HG03108 (cell line): ENCODE measurements at regions not wholly inside any gene's neighbourhood (a gene's known extent, or its start where the extent isn't known, plus 50 kb on each side); places are given as distances from the start of the nearest gene placed in this dataset.

ENCODE experiments used
- ATAC-seq: cut with Tn5 transposase; IDR thresholded peaks from one replicate; pipeline ENCODE4 v1.9.1; 2021; ENCODE audit warnings: moderate library complexity; ENCODE audit not compliant: unreplicated experiment

- ATAC-seq, result no peak
These were observed 110.1 kb upstream of the TNS3 start for GRCh38 chr7:47691988-47692387.

DNA sequence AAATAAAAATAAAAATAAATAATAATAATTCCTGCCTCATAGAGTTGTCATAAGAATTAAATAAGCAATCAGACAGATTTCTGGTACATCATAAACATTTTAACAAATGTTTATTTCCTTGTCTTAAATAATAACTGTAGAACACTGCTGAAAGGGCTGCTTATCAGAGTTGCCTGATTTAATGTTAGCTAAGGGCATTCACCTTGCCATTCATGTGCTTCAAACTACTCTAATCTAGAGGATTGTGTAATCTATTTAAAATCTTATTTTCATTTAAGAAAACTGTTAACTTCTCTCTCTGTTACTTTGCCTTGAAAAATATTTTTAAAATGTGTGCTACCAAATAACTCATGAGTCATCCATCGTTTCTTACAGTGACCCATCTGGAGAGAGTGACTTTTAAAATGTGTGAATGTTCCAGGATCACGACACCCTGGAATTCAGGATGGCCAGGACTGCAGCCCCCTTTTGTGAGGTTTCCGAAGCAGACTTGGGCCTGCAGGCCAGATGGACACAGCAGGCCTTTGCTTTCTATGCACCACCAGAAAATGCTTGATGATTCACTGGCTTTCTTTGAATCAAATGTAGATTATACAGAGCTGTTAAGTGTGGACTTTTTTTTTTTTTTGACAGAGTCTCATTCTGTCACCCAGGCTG is 109.1 kb upstream of the TNS3 start:
- ATAC-seq, result no peak

DNA sequence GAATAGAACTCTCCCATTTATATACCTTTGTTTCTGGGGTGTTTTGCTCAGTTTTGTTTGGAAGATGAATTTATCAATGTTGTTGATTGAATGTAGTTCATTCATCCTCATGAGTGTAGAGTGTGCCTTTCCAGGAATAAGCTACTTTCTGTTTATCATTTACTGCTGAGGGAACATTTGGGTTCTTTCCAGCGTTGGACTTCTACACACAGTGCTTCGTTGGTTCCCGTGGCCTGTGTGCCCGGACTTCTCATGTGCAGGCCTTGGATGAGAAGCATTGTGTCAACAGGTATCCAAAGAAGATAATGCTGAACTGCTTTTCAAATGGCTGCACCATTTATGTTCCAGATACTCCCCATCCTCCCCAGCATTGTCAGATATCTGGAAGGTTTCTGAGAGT is 107.6 kb upstream of the TNS3 start:
- no peak for ATAC-seq

GRCh38 chr7:47688311-47689100 is 106.6 kb upstream of the TNS3 start:
- no peak for ATAC-seq

DNA sequence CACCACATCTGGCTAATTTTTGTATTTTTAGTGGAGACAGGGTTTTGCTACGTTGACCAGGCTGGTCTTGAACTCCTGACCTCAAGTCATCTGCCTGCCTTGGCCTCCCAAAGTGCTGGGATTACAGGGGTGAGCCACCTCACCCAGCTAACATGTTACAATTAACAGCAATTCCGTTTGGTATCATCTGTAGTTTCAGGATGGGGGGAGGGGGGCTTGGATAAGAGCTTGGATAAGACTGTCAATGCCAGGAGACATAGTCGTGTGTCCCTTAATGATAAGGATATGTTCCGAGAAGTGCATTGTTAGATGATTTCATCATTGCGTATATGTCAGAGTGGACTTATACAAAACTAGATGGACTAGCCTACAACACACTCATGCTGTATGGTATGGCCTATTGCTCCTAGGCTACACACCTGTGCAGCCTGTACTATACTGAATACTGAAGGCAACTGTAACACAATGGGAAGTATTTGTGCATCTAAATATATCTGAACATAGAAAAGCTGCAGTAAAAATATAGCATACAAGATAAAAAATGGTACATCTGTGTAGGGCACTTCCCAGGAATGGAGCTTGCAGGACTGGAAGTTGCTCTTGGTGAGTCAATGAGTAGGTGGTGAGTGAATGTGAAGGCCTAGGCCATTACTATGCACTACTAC is 103.9 kb upstream of the TNS3 start:
- no peak for ATAC-seq

DNA sequence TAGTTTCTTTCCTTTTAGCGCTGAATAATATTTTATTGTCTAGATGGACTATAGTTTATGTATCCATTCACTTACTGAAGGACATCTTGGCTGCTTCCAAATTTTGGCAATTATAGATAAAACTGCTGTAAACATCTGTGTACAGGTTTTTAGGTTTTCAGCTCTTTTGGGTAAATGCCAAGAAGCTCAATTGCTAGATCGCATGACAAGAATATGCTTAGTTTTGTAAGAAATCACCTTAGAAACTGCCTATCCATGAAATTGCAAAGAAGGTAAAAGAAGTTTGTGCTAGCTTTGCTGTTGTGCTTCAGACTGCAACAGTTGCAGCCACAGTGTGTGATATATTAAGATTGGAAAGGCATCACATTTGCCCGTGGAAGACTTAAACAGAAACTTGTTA is 103.2 kb upstream of the TNS3 start:
- no peak for ATAC-seq

DNA sequence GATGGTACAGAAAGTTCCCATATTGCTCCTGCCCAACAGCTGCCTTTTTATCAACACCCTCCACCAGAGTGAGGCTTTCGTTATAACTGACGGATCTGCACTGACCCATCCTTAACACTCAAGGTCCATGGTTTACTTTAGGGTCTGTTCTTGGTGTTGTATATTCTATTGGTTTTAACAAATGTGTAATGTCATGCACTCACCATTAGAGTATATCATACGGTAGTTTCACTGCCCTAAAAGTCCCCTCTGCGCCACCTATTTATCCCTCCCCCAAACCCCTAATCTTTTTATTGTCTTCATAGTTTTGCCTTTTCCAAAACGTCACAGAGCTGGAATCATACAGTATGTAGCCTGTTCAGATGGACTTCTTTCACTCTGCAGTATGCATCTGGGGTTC is 102.8 kb upstream of the TNS3 start:
- ATAC-seq, result no peak

DNA sequence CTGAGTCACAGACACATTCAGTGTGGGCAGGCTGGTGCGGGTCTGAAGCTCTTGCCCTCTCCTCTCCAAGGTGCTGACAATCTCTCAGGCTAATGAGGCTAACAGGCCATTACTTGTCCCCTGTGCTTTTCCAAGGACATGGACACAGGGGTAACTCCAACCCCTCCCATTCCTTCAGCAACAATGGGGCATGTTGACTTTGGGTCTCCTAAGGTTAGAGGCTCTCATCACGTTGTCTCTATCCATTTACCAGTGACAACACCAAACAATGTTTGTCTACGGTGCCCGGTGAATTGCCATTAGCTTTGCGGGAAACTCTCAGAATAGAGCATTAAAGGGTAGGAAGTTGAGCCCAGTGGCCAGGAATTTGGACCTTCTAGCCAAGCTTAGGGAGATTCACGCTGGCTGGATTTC is 101.6 kb upstream of the TNS3 start:
- ATAC-seq, result no peak

- ATAC-seq, result no peak
These were observed 101.0 kb upstream of the TNS3 start for GRCh38 chr7:47682874-47683273.

DNA sequence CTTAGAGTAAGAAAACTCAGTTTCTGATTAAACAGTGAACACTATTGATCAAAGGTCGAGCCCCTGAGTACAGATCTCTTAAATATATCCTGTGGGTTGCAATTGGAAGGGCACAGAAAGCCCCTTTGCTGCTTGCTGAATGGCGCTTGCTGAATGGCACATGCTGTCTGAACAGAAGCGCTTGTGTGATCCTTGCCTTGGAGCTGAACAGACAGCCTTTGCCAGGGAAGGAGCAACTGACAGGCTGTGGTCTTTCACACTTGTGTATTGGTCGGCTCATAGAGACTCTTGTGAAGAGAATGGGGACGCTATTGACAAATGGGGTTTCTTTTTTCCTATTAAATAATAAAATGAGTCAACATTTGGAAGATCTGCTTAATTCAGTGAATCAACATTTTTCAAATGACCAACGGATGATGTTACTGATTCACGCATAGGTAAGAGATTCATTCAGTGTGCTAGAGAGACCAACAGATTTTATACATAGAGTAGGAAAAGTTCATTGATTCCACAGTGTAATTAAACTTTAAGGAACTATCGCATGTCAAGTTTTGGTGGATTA is 99.4 kb upstream of the TNS3 start:
- no peak for ATAC-seq

- ATAC-seq, result no peak
These were observed 96.9 kb upstream of the TNS3 start for GRCh38 chr7:47678641-47679380.

- ATAC-seq, result no peak
These were observed 95.8 kb upstream of the TNS3 start for GRCh38 chr7:47677664-47678063.

DNA sequence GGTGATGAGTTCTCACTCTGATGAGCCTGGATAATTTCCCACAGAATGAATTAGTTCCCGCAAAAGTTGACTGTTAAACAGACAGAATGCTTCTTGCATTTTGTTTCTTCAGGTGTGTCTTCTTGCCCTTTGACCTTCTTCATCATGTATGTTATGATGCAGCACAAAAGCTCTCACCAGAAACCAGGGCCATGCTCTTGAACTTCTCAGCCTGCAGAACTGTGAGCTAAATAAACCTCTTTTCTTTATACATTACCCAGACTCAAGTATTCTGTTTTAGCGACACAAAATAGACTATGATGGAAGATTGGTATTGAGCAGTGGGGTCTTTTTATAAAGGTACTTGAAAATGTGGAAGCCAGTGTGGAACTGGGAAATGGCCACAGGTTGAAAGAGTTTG is 95.2 kb upstream of the TNS3 start:
- ATAC-seq, result no peak

- ATAC-seq, result no peak
These were observed 91.1 kb upstream of the TNS3 start for GRCh38 chr7:47672977-47673381.

DNA sequence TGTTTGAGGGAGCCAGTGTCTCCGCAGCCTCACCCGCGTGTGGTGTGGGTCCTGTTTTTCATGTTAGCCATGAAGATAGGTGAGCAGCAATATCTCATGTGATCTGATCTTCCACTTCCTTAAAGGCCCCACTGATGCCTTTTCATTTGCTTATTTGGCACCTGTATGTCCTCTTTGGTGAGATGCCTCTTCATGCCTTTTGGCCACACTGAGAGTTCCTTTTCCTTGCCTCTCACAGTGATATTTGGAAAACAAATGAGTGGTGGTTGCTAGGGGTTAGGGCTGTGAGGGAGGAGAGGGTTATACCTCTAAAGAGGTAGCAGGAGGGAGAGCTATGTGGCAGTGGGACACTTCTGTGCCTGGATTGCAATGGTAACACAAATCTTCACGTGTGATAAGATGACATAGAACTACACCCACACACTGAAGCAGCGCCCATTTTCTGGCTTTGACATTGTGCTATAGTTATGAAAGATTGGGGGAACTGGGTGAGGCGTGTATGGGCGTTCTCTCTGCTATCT is 90.4 kb upstream of the TNS3 start:
- ATAC-seq, result no peak

GRCh38 chr7:47671358-47671757 is 89.4 kb upstream of the TNS3 start:
- ATAC-seq, result no peak

GRCh38 chr7:47670729-47671128 is 88.8 kb upstream of the TNS3 start:
- ATAC-seq, result peak; percentile 72

- ATAC-seq, result no peak
These were observed 88.0 kb upstream of the TNS3 start for GRCh38 chr7:47669901-47670384.

GRCh38 chr7:47669178-47669891 is 87.4 kb upstream of the TNS3 start:
- peak; percentile 85 for ATAC-seq
